ENCODE measurements at regions not wholly inside any gene's neighbourhood (a gene's known extent, or its start where the extent isn't known, plus 50 kb on each side); places are given as distances from the start of the nearest gene placed in this dataset.

DNA sequence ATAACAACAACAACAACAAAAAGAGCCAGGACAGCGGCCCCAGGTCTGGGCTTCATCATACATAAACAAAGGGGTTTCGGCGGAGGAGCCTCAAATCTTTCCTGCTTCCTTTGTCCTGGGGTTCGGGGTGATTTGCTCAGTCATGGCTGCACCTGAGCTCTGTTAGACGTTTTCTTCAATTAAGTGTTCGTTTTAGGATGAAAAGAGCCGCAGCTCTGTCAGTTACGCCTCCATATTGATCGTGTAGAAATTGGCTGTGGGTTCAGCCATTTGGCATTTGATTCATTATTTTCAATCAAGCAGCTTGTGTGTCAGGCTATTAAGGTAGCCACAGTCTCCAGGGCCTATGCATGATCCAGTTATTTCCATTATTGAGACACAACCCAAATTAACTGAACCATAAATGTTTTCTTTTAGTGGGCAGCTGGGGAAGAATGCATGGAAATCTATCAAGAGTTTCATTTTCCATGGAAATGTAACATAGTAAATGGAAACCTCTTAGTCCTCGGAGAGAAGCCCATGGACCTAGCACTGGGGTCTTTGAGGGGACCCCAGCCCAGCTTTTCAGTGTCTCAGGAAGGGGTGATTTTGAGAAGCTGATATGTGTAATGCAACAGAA is 370.0 kb upstream of the C1orf174 start:
- TF ChIP-seq, protein P1, sequence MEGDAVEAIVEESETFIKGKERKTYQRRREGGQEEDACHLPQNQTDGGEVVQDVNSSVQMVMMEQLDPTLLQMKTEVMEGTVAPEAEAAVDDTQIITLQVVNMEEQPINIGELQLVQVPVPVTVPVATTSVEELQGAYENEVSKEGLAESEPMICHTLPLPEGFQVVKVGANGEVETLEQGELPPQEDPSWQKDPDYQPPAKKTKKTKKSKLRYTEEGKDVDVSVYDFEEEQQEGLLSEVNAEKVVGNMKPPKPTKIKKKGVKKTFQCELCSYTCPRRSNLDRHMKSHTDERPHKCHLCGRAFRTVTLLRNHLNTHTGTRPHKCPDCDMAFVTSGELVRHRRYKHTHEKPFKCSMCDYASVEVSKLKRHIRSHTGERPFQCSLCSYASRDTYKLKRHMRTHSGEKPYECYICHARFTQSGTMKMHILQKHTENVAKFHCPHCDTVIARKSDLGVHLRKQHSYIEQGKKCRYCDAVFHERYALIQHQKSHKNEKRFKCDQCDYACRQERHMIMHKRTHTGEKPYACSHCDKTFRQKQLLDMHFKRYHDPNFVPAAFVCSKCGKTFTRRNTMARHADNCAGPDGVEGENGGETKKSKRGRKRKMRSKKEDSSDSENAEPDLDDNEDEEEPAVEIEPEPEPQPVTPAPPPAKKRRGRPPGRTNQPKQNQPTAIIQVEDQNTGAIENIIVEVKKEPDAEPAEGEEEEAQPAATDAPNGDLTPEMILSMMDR (IDR thresholded peaks at IDR 0.05) = no peak
- TF ChIP-seq POLR2AphosphoS5 (IDR thresholded peaks at IDR 0.05; ENCODE audit: low read depth, low read length) = no peak

Measured in Panc1 (cell line).